Thyroid gland (tissue), 4 donors: ENCODE measurements at regions not wholly inside any gene's neighbourhood (a gene's known extent, or its start where the extent isn't known, plus 50 kb on each side); places are given as distances from the start of the nearest gene placed in this dataset.

Source experiments
- DNase-seq, 2 donors: peaks; one replicate each; pipeline ENCODE4 v3.0.0-alpha.2; 2019
- H3K27ac ChIP-seq, 3 donors: fragments of 200-600 bp; sonication (generic); 1 replicate in 2 of 3; 2 replicates in 1 of 3; pipeline ENCODE4 v1.5.1; 2016 to 2019; ENCODE audit warnings: mild to moderate bottlenecking in 1 of 3, moderate library complexity in 1 of 3
- H3K27me3 ChIP-seq: fragments of 200-600 bp; sonication (generic); one replicate; pipeline ENCODE4 v1.5.1; 2019
- H3K36me3 ChIP-seq, 2 donors: fragments of 200-600 bp; sonication (generic); one replicate each; pipeline ENCODE4 v1.5.1; 2016 to 2019
- H3K4me1 ChIP-seq, 2 donors: fragments of 200-600 bp; sonication (generic); one replicate each; pipeline ENCODE4 v1.5.1; 2017 to 2019
- H3K4me3 ChIP-seq, 3 donors: fragments of 200-600 bp; sonication (generic); replicated peaks in 1 of 3; 1 replicate in 2 of 3; 2 replicates in 1 of 3; pipeline ENCODE4 v1.5.1; 2016; ENCODE audit warnings: mild to moderate bottlenecking in 1 of 3
- H3K9me3 ChIP-seq: fragments of 200-600 bp; sonication (generic); one replicate; pipeline ENCODE4 v1.5.1; 2017
- POLR2A ChIP-seq, 2 donors: fragments of 450-650 bp; IDR thresholded peaks; one replicate each; pipeline ENCODE4 v1.6.1; 2017; ENCODE audit warnings: antibody characterized with exemption in 2 of 2, mild to moderate bottlenecking in 2 of 2, moderate library complexity in 1 of 2
- WGBS, 2 donors: methylation state at CpG; one replicate each; pipeline ENCODE4 v1.1.5; 2017; 5-methylcytosine and 5-hydroxymethylcytosine counted together
- intact Hi-C: fragments of 100-400 bp; cut with DNase I; formaldehyde crosslinking; loops from one replicate; pipeline ENCODE4 v1.15.1; 2023
- TF ChIP-seq, protein P1 (sequence below), 6 experiments: fragments of 200-600 bp in 3 of 6; fragments of 450-650 bp in 3 of 6; sonication (generic) in 3 of 6; IDR thresholded peaks; one replicate each; pipeline ENCODE4 v1.5.1; 2016 to 2019; ENCODE audit warnings: antibody characterized with exemption in 6 of 6, mild to moderate bottlenecking in 2 of 6, inconsistent platforms in 1 of 6, moderate library complexity in 1 of 6

DNA sequence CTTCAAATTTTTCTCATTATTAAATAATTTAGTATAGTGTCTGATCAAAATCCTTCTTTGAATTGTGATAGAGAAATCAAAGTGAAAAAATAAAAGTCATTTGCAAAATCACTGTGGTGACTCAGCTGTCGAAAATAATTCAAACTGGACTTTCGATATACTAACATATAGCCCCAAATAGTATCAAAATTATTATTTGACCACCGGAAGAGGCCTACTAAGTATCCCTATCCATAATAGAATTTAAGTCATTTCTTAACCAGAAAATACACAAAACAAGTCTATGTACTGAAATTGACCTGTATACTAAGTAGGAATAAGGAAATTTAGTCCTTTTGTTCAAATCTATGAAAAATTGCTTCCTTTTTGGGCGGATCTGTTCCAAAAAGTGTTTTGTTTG lies 180.7 kb downstream of the MRPL39 start:
- Histone ChIP-seq H3K36me3 (no peaks in the 10 kb centered on the region), H3K9me3 (no peaks in the 10 kb centered on the region), H3K4me3 (no peak overlapping the region), H3K27ac (no peak overlapping the region), H3K4me1 (no peaks in the 10 kb centered on the region), H3K27me3 (no peaks in the 10 kb centered on the region)
- no peak for TF ChIP-seq POLR2A (IDR thresholded peaks at IDR 0.05)
- TF ChIP-seq, protein P1, sequence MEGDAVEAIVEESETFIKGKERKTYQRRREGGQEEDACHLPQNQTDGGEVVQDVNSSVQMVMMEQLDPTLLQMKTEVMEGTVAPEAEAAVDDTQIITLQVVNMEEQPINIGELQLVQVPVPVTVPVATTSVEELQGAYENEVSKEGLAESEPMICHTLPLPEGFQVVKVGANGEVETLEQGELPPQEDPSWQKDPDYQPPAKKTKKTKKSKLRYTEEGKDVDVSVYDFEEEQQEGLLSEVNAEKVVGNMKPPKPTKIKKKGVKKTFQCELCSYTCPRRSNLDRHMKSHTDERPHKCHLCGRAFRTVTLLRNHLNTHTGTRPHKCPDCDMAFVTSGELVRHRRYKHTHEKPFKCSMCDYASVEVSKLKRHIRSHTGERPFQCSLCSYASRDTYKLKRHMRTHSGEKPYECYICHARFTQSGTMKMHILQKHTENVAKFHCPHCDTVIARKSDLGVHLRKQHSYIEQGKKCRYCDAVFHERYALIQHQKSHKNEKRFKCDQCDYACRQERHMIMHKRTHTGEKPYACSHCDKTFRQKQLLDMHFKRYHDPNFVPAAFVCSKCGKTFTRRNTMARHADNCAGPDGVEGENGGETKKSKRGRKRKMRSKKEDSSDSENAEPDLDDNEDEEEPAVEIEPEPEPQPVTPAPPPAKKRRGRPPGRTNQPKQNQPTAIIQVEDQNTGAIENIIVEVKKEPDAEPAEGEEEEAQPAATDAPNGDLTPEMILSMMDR (IDR thresholded peaks at IDR 0.05): no peak
- WGBS, 2 donors: 94 to 95% methylated on average over 4 of the region's 4 CpGs
- intact Hi-C loops: no loop called here
- no peak for DNase-seq

DNA sequence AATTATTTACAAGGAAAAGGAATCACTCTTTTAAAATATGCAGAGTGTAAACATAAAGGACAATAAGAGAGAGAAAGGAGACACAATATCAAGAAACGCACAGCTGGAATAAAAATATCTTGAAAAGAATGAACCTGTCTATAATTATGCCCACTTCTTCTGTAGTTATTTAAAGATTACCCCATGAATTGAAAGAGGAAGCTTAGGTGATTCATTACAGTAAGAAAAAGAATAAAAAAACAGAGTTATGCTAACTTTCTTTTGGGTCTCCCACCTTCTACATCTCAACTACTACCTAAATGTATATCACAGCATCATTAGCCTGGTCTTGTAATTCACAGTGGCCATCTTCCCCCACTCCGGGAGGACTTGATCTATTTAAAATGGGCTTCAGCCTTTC lies 182.1 kb downstream of the MRPL39 start:
- Histone ChIP-seq H3K4me1 (no peaks in the 10 kb centered on the region), H3K27me3 (no peaks in the 10 kb centered on the region), H3K9me3 (no peaks in the 10 kb centered on the region), H3K36me3 (no peaks in the 10 kb centered on the region), H3K4me3 (no peak overlapping the region), H3K27ac (no peak overlapping the region)
- DNase-seq: no peak
- WGBS, 2 donors: 84 to 87% methylated on average over 2 of the region's 2 CpGs
- intact Hi-C loops: no loop called here
- TF ChIP-seq, protein P1 (IDR thresholded peaks at IDR 0.05): no peak
- no peak for TF ChIP-seq POLR2A (IDR thresholded peaks at IDR 0.05)

DNA sequence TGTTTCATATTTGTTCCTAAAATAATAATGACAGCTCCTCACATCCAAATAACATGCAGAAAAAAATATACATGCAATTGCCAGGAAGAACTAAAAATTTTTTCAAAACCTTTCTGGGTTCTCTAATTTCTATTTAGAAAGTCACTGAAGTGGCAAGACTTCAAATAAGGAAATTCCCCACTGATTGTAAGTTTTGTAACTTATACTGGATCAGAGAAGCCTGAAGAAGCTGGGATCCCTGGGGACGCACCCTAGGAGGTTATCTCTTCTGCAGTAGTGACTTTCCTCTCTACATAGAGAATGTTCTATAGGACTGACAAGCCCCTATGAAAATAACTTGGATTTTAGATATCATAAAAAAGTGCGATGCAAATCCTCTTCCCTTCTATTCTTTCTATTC lies 182.6 kb downstream of the MRPL39 start:
- no peak for DNase-seq
- intact Hi-C loops: no loop called here
- Histone ChIP-seq H3K27ac (no peak overlapping the region), H3K4me3 (no peak overlapping the region), H3K36me3 (no peaks in the 10 kb centered on the region), H3K27me3 (no peaks in the 10 kb centered on the region), H3K4me1 (no peaks in the 10 kb centered on the region), H3K9me3 (no peaks in the 10 kb centered on the region)
- TF ChIP-seq, protein P1 (IDR thresholded peaks at IDR 0.05): no peak
- TF ChIP-seq POLR2A (IDR thresholded peaks at IDR 0.05): no peak
- 78 to 89% methylated on average over 2 of the region's 2 CpGs for WGBS, 2 donors

DNA sequence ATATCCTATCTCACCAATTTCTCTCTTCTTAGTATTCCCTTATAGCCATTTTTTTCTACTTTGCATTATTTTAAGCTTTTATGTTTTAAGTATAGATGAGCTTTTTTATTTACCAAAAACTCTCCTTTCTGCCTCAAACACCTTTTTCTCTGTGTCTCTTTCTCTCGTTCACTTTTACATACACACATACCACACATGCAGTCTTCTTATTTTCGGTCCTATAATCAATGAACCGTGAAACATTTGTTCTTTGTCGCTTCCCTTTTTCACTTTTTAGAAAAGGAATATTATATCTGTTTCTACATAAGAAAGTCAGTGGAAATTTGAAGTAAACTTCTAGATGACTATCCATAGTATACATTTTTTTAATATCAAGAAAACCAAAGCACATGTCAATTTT lies 183.2 kb downstream of the MRPL39 start:
- no peaks in the 10 kb centered on the region for H3K4me1 ChIP-seq
- no peak overlapping the region for H3K27ac ChIP-seq
- TF ChIP-seq POLR2A (IDR thresholded peaks at IDR 0.05): no peak
- TF ChIP-seq, protein P1 (IDR thresholded peaks at IDR 0.05): no peak
- WGBS, 2 donors: 66% methylated on average over 4 of the region's 4 CpGs
- no peaks in the 10 kb centered on the region for H3K36me3 ChIP-seq
- H3K9me3 ChIP-seq: no peaks in the 10 kb centered on the region
- no peaks in the 10 kb centered on the region for H3K27me3 ChIP-seq
- DNase-seq: no peak
- intact Hi-C loops: no loop called here
- H3K4me3 ChIP-seq: no peak overlapping the region

DNA sequence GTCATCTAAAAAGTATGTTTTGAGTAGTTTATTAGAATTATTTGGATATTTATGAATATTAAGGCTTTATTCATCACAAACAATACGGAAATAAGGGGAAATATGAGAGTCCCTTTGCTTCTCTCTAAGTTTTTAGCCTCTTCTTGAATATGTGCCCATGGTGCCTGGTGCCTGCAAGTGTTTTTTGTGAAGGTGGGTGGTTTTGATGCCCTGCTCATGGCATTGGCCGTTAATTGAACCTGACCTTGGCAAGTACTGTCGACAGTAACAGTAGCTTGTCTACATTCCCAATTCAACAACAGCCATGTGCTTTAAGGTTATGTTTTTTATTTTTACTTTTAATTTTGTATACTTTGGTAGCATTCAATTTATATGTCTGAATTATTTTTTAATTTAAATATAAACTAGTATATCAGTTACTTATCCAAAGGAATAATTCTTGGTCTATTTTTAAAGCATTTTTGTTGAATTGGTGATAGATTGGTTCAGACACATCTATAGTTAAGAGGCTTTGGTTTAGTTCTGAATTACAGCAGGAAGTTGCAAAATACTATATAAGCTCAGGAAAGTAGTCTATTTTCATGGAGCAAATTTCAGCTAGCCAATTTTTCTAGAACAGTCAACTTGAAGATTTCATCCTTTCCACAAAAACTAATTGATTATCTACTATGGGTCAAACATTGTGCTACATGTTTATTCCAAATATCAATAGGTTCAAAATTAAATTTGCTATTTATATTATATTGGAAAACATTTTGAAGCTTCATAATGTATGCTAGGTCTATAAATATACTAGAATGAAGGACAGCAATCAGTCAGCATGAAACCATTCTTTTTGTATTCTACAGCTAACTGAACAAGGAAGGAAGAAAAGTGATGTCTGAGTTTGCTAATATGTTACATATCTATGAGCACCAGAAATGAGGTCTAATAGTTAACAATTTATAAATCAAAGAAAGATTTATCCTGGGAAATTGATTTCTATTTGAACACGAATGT lies 184.4 kb downstream of the MRPL39 start:
- no peak overlapping the region for H3K27ac ChIP-seq
- TF ChIP-seq POLR2A (IDR thresholded peaks at IDR 0.05): no peak
- TF ChIP-seq, protein P1 (IDR thresholded peaks at IDR 0.05): no peak
- no peaks in the 10 kb centered on the region for H3K9me3 ChIP-seq
- no peaks in the 10 kb centered on the region for H3K4me1 ChIP-seq
- no peaks in the 10 kb centered on the region for H3K36me3 ChIP-seq
- no peak for DNase-seq
- 81 to 87% methylated on average over 4 of the region's 4 CpGs for whole genome bisulfite sequencing, 2 donors
- intact Hi-C loops: no loop called here
- no peak overlapping the region for H3K4me3 ChIP-seq
- H3K27me3 ChIP-seq: no peaks in the 10 kb centered on the region
